Coronary artery (tissue), 2 donors: ENCODE measurements at regions not wholly inside any gene's neighbourhood (a gene's known extent, or its start where the extent isn't known, plus 50 kb on each side); places are given as distances from the start of the nearest gene placed in this dataset.

Experiments
- DNase-seq: peaks from one replicate; pipeline ENCODE4 v3.0.0-alpha.2; 2017; ENCODE audit warnings: low spot score
- H3K27ac ChIP-seq, 2 donors: fragments of 200-600 bp; sonication (generic); one replicate each; pipeline ENCODE4 v1.5.1; 2016 to 2019
- H3K4me3 ChIP-seq: fragments of 200-600 bp; sonication (generic); 2 replicates; pipeline ENCODE4 v1.5.1; 2016; ENCODE audit warnings: mild to moderate bottlenecking, moderate library complexity
- TF ChIP-seq, protein P1 (sequence below): fragments of 200-600 bp; sonication (generic); IDR thresholded peaks from one replicate; pipeline ENCODE4 v1.5.1; 2019; ENCODE audit warnings: antibody characterized with exemption

DNA sequence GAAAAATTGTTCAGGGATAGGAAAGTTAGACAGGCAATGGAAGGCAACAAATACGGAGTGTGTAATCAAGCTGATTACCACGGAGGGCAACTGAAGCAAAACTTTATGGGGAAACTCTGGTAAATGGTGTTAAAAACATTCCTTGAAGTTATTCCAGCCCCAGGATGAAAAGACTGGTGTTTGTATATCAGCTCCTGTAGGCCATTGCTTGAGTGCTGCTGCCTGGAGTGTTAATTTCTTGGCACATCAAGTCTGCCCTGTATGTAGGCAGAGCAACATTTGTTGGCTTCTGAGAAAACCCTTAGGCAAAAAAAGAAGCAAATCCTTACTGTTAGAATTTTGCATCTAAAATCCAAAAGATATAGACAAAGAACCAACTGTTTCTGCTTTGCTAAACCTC, 686.5 kb upstream of the ACO1 start:
- no peak for DNase-seq
- no peak overlapping the region for H3K27ac ChIP-seq
- TF ChIP-seq, protein P1, sequence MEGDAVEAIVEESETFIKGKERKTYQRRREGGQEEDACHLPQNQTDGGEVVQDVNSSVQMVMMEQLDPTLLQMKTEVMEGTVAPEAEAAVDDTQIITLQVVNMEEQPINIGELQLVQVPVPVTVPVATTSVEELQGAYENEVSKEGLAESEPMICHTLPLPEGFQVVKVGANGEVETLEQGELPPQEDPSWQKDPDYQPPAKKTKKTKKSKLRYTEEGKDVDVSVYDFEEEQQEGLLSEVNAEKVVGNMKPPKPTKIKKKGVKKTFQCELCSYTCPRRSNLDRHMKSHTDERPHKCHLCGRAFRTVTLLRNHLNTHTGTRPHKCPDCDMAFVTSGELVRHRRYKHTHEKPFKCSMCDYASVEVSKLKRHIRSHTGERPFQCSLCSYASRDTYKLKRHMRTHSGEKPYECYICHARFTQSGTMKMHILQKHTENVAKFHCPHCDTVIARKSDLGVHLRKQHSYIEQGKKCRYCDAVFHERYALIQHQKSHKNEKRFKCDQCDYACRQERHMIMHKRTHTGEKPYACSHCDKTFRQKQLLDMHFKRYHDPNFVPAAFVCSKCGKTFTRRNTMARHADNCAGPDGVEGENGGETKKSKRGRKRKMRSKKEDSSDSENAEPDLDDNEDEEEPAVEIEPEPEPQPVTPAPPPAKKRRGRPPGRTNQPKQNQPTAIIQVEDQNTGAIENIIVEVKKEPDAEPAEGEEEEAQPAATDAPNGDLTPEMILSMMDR: no peak
- no peak overlapping the region for H3K4me3 ChIP-seq

DNA sequence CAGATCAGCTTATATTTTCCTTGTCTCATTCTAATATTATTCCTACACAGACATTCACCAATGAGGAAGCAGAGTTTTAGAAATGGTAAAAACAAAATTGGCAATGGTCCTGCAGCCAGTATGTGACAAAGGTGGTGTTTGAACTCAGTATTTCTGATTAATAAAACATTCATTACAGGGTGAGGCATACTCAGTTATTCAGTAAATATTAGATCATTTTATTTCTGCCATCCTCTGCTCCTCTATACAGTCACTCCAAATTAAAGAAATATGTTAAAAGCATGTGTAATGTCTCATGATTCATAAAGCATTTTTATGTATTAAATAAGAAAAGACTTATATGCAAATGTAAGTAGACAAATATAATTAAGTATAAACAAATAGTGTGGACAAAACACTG, 684.6 kb upstream of the ACO1 start:
- DNase-seq: no peak
- Histone ChIP-seq H3K27ac (no peak overlapping the region), H3K4me3 (no peak overlapping the region)
- TF ChIP-seq, protein P1: no peak

DNA sequence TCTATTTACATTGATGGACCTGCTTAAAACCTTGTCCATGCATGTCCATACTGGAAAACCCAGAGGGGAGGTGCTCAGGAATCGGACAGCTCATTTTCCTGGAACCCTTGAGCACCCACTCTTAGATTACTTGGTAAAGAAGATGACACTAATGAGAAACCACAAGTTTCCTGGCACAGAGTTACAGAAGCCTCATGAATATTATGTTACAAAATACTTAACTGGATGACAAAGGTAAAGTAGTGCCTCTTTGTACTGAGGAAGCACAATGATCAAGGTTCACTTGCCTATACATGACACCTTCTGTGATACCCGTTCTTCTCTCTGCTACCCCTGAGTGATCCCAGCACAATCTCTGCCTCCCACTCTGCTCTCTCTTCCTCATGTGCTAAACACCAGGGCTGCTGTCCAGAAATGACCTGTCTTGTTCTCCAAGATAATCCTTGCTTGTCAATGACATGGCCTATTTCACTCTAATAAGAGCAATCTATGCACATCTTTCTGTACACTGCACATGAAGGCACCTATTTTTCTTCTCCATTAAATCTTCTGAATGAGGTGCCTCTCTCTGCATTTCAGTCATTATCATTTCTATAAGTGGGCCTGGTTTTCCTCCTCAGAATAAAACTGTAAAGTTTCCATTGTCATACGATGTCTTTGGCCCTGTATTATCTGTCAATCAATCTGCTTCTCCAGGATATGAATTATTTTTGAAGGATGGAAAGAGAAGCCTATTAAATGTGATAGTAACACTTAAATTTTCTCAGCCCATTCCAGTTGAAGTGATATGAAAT, 684.0 kb upstream of the ACO1 start:
- TF ChIP-seq, protein P1: no peak
- no peak overlapping the region for H3K27ac ChIP-seq
- no peak overlapping the region for H3K4me3 ChIP-seq
- DNase-seq: no peak

DNA sequence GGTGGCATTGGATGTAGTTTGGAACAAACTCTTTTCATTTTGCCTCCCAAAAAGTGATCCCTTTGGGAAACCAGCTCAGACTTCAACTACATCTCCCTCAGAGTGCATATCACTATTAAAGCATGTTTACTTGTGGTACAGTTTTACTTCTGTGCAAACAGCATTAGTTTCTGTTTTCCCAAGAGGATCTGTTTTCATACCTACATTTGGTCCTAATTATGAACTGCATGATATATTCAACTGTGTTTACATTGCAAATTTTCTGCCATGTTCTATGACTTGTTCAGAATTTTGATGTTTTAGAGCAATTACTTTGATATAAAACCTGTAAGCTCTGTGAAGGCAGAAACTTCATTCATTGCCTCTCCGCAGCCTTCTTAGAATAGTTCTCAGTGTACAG, 681.5 kb upstream of the ACO1 start:
- no peak overlapping the region for H3K4me3 ChIP-seq
- TF ChIP-seq, protein P1: no peak
- no peak overlapping the region for H3K27ac ChIP-seq
- no peak for DNase-seq

DNA sequence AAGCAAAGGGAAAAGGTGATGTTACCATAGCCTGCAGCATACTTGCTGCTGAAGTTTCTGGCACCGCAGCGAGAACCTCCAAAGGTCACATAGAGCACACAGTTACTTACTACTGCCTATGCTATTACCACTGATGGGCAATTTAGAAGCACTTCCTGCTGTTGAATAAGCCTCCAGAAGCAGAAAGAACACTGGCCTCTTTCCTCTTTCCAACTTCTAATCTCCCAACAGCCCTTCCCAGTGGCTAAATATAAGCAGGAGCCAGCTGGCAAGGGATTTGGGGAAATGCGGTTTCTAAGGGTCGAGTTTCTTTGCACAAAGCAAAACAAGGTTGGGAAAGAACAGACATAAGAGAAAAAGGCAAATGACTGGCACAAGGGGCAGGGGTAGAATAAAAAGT, 669.2 kb upstream of the ACO1 start:
- H3K4me3 ChIP-seq: no peak overlapping the region
- TF ChIP-seq, protein P1: no peak
- H3K27ac ChIP-seq: no peak overlapping the region
- no peak for DNase-seq

DNA sequence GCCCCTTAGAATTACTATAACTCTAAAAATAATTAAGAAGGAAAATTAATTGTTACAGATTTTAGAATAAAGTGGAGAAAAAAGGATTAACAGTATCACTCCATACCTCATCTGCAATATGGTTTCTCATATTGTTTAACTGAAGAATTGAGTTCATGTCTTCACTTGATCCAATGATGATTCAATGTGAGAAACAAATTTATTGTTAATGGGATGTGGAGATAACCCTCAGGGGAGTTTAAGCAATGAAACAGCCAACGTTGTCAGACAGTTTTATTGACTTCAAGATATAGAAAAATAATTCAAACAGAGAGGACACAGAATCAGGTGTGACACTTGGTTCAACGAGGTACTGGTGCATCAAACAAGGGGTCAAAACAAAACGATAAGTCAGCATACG, 665.2 kb upstream of the ACO1 start:
- H3K4me3 ChIP-seq: no peak overlapping the region
- H3K27ac ChIP-seq: no peak overlapping the region
- no peak for DNase-seq
- TF ChIP-seq, protein P1: no peak

DNA sequence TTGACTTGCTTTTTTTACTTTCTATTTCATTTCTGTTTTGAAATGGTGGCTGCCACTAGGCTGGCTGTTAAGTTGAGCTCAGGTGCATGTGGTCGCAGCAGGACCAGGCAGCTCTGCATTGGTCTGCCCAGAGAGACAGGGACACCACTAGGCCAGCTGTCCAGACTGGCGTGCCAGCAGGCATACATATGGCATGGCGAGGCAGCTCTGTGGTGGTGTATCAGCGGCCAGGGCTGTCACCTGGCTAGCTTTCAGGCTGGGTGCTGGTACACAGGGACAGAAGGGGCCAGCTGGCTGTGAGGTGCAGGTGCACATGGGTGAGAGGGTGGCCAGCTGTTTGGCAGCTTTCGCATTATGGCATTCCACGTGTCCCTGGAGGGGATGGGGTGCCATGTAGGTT, 654.0 kb upstream of the ACO1 start:
- no peak for DNase-seq
- TF ChIP-seq, protein P1: no peak

More for the DNA sequence above, 654.0 kb upstream of the ACO1 start:
- no peak overlapping the region for H3K4me3 ChIP-seq
- no peak overlapping the region for H3K27ac ChIP-seq
